Neural cell (in vitro differentiated cells): ENCODE measurements at regions not wholly inside any gene's neighbourhood (a gene's known extent, or its start where the extent isn't known, plus 50 kb on each side); places are given as distances from the start of the nearest gene placed in this dataset.

Experiments used
- H2AFZ ChIP-seq: fragments of 200-600, 300-800 bp; sonication (generic), shearing (Covaris generic); 2 replicates; pipeline ENCODE4 v1.6.0; 2014; ENCODE audit warnings: low read depth, mild to moderate bottlenecking, antibody characterized with exemption, low read length, moderate library complexity
- H3F3A ChIP-seq: fragments of 200-600 bp; shearing (Covaris generic); 2 replicates; pipeline ENCODE4 v1.6.1; 2016; ENCODE audit warnings: mild to moderate bottlenecking, moderate library complexity, mixed read lengths, antibody characterized with exemption, low read length; ENCODE audit not compliant: insufficient read depth, poor library complexity, severe bottlenecking
- H3K27ac ChIP-seq: fragments of 200-600, 300-800 bp; sonication (generic), shearing (Covaris generic); 2 replicates; pipeline ENCODE4 v1.5.1; 2014; ENCODE audit warnings: mild to moderate bottlenecking, low read length, moderate library complexity
- H3K27me3 ChIP-seq: fragments of 300-800, 200-600 bp; sonication (generic), shearing (Covaris generic); 2 replicates; pipeline ENCODE4 v1.6.0; 2014; ENCODE audit warnings: mild to moderate bottlenecking, low read depth, low read length, moderate library complexity; ENCODE audit not compliant: insufficient read depth
- H3K36me3 ChIP-seq: fragments of 300-800, 200-600 bp; sonication (generic), shearing (Covaris generic); 2 replicates; pipeline ENCODE4 v1.5.1; 2014; ENCODE audit warnings: mild to moderate bottlenecking, antibody characterized with exemption, low read length, moderate library complexity; ENCODE audit not compliant: insufficient read depth
- H3K4me2 ChIP-seq: fragments of 300-800, 200-600 bp; sonication (generic), shearing (Covaris generic); 2 replicates; pipeline ENCODE4 v1.6.0; 2014; ENCODE audit warnings: mild to moderate bottlenecking, low read length
- H3K4me3 ChIP-seq: fragments of 300-800, 200-600 bp; sonication (generic), shearing (Covaris generic); 2 replicates; pipeline ENCODE4 v1.5.1; 2014; ENCODE audit warnings: mild to moderate bottlenecking, low read length, moderate library complexity
- H3K79me2 ChIP-seq: fragments of 200-600 bp; shearing (Covaris generic); replicated peaks from 2 replicates; pipeline ENCODE4 v1.6.0; 2014; ENCODE audit warnings: mild to moderate bottlenecking, low read length, moderate library complexity; ENCODE audit not compliant: insufficient read depth
- H3K9ac ChIP-seq: fragments of 300-800, 200-600 bp; sonication (generic), shearing (Covaris generic); 2 replicates; pipeline ENCODE4 v1.6.1; 2016; ENCODE audit warnings: mild to moderate bottlenecking, low read length, mixed read lengths
- H3K9me2 ChIP-seq: fragments of 200-600 bp; shearing (Covaris generic); 2 replicates; pipeline ENCODE4 v1.6.1; 2016; ENCODE audit warnings: mild to moderate bottlenecking, low read length, mixed read lengths; ENCODE audit not compliant: insufficient read depth
- H3K9me3 ChIP-seq: fragments of 200-600, 300-800 bp; sonication (generic), shearing (Covaris generic); 2 replicates; pipeline ENCODE4 v1.6.1; 2016; ENCODE audit warnings: mild to moderate bottlenecking, mixed run types, low read length, moderate library complexity, mixed read lengths
- H4K20me1 ChIP-seq: fragments of 200-600 bp; shearing (Covaris generic); 2 replicates; pipeline ENCODE4 v1.6.1; 2016; ENCODE audit warnings: mild to moderate bottlenecking, mixed run types; ENCODE audit not compliant: insufficient read depth
- EP300 ChIP-seq: fragments of 450-650 bp; conservative IDR thresholded peaks from 2 replicates; pipeline ENCODE4 v1.6.1; 2014; ENCODE audit warnings: antibody characterized with exemption, mild to moderate bottlenecking, moderate library complexity; ENCODE audit not compliant: poor library complexity, severe bottlenecking
- EZH2 ChIP-seq: fragments of 200-600, 300-800 bp; shearing (Covaris generic), sonication (generic); IDR thresholded peaks from 2 replicates; pipeline ENCODE4 v1.6.1; 2014; ENCODE audit warnings: antibody characterized with exemption, low read length, borderline replicate concordance, mild to moderate bottlenecking; ENCODE audit not compliant: insufficient read depth, poor library complexity, severe bottlenecking
- MXI1 ChIP-seq: fragments of 450-650 bp; conservative IDR thresholded peaks from 2 replicates; pipeline ENCODE4 v1.6.1; 2014; ENCODE audit warnings: antibody characterized with exemption, mild to moderate bottlenecking; ENCODE audit not compliant: poor library complexity, severe bottlenecking
- POLR2AphosphoS5 ChIP-seq: IDR thresholded peaks from 2 replicates; pipeline ENCODE4 v1.6.1; 2012
- RAD21 ChIP-seq: fragments of 450-650 bp; conservative IDR thresholded peaks from 2 replicates; pipeline ENCODE4 v1.6.1; 2014; ENCODE audit warnings: antibody characterized with exemption, mild to moderate bottlenecking, moderate library complexity
- SMC3 ChIP-seq: fragments of 450-650 bp; conservative IDR thresholded peaks from 2 replicates; pipeline ENCODE4 v1.6.1; 2014; ENCODE audit warnings: antibody characterized with exemption, mild to moderate bottlenecking, moderate library complexity; ENCODE audit not compliant: poor library complexity
- TAF1 ChIP-seq: IDR thresholded peaks from 2 replicates; pipeline ENCODE4 v1.6.1; 2012; ENCODE audit warnings: low read depth
- TF ChIP-seq, protein P1 (sequence below): fragments of 450-650 bp; IDR thresholded peaks from 2 replicates; pipeline ENCODE4 v1.5.1; 2014; ENCODE audit warnings: antibody characterized with exemption, mild to moderate bottlenecking, moderate library complexity; ENCODE audit not compliant: poor library complexity, severe bottlenecking
- TF ChIP-seq, protein P2 (sequence below): IDR thresholded peaks from 2 replicates; pipeline ENCODE4 v1.6.1; 2012; ENCODE audit warnings: borderline replicate concordance

DNA sequence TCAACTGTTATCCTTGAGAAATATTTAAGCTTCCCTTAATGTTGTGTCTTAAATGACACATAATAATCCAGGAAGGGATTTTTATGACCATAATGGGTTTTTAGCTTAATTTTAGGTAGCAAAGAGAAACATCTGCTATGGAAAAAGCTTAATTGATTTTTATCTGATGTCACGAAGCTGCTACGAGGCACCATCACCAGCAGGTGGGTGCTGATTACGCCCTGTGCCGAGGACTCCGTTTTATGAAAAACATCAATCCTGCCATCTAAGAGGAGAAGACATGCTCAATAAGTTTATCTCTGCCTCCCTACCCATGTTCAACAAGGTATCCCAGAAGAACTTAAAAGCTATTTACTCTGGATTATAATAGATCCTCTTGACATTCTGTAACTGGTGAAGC, 280.6 kb upstream of the ZFP42 start:
- no peak overlapping the region for H2AFZ ChIP-seq
- H3K4me2 ChIP-seq, result no peak overlapping the region
- no peaks in the 10 kb centered on the region for H3K27me3 ChIP-seq
- TF ChIP-seq TAF1 (no peak), EP300 (no peak), EZH2 (no peak)
- H3K79me2 ChIP-seq, result no peaks in the 10 kb centered on the region
- H3K27ac ChIP-seq, result no peak overlapping the region
- no peaks in the 10 kb centered on the region for H4K20me1 ChIP-seq
- no peaks in the 10 kb centered on the region for H3K36me3 ChIP-seq
- no peak overlapping the region for H3K4me3 ChIP-seq
- H3K9me2 ChIP-seq, result no peaks in the 10 kb centered on the region
- no peak overlapping the region for H3K9ac ChIP-seq
- H3K9me3 ChIP-seq, result no peaks in the 10 kb centered on the region
- no peaks in the 10 kb centered on the region for H3F3A ChIP-seq

DNA sequence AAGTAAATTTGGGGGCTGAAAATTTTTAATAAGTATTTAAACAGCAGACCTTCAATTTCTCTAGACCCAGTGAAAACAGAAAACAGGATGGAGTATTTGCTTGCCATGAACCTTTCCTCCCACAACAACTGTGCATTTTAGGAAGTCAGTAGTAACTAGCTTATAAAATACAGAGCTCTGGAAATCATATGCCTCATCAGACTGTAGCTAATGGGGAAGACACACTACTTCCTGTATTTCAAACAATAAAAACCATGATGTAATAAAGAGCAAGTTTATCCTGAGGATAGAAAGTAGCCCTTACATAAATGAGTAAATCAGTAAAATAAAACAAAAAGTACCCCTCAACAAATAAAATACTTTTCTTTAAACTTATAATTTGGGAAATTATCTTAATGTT, 280.1 kb upstream of the ZFP42 start:
- Histone ChIP-seq H3K4me3 (no peak overlapping the region), H3K9ac (no peak overlapping the region), H3F3A (no peaks in the 10 kb centered on the region), H3K36me3 (no peaks in the 10 kb centered on the region), H3K79me2 (no peaks in the 10 kb centered on the region), H3K9me2 (no peaks in the 10 kb centered on the region), H3K9me3 (no peaks in the 10 kb centered on the region), H4K20me1 (no peaks in the 10 kb centered on the region), H3K27ac (no peak overlapping the region), H2AFZ (no peak overlapping the region), H3K4me2 (no peak overlapping the region), H3K27me3 (no peaks in the 10 kb centered on the region)
- TF ChIP-seq MXI1 (no peak), TAF1 (no peak), POLR2AphosphoS5 (no peak), SMC3 (no peak), EZH2 (no peak), RAD21 (no peak), EP300 (no peak)
- TF ChIP-seq, protein P1, sequence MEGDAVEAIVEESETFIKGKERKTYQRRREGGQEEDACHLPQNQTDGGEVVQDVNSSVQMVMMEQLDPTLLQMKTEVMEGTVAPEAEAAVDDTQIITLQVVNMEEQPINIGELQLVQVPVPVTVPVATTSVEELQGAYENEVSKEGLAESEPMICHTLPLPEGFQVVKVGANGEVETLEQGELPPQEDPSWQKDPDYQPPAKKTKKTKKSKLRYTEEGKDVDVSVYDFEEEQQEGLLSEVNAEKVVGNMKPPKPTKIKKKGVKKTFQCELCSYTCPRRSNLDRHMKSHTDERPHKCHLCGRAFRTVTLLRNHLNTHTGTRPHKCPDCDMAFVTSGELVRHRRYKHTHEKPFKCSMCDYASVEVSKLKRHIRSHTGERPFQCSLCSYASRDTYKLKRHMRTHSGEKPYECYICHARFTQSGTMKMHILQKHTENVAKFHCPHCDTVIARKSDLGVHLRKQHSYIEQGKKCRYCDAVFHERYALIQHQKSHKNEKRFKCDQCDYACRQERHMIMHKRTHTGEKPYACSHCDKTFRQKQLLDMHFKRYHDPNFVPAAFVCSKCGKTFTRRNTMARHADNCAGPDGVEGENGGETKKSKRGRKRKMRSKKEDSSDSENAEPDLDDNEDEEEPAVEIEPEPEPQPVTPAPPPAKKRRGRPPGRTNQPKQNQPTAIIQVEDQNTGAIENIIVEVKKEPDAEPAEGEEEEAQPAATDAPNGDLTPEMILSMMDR, result no peak
- TF ChIP-seq, protein P2, sequence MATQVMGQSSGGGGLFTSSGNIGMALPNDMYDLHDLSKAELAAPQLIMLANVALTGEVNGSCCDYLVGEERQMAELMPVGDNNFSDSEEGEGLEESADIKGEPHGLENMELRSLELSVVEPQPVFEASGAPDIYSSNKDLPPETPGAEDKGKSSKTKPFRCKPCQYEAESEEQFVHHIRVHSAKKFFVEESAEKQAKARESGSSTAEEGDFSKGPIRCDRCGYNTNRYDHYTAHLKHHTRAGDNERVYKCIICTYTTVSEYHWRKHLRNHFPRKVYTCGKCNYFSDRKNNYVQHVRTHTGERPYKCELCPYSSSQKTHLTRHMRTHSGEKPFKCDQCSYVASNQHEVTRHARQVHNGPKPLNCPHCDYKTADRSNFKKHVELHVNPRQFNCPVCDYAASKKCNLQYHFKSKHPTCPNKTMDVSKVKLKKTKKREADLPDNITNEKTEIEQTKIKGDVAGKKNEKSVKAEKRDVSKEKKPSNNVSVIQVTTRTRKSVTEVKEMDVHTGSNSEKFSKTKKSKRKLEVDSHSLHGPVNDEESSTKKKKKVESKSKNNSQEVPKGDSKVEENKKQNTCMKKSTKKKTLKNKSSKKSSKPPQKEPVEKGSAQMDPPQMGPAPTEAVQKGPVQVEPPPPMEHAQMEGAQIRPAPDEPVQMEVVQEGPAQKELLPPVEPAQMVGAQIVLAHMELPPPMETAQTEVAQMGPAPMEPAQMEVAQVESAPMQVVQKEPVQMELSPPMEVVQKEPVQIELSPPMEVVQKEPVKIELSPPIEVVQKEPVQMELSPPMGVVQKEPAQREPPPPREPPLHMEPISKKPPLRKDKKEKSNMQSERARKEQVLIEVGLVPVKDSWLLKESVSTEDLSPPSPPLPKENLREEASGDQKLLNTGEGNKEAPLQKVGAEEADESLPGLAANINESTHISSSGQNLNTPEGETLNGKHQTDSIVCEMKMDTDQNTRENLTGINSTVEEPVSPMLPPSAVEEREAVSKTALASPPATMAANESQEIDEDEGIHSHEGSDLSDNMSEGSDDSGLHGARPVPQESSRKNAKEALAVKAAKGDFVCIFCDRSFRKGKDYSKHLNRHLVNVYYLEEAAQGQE, result no peak

DNA sequence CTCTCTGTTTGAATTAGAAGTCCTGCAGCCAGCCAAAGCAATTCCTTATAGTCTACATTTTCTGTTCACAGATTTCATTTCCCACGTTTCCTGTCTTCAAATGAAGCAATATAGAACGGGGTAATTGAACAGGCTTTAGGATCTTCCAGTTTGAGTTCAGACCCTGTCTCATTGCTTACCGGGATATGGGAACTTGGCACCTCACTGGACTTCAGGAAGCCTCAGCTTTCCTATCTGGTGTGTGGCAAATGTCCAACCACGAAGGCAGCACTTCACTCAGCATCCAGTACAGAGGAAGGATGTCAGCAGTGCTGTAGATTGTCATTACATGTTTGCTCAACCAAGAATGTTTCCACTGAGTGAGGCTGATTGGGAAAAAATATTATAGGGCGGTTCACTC, 271.1 kb upstream of the ZFP42 start:
- H3K27me3 ChIP-seq, result no peaks in the 10 kb centered on the region
- no peak overlapping the region for H3K4me2 ChIP-seq

More for the DNA sequence above, 271.1 kb upstream of the ZFP42 start:
- H4K20me1 ChIP-seq, result no peaks in the 10 kb centered on the region
- no peaks in the 10 kb centered on the region for H3K79me2 ChIP-seq
- no peak overlapping the region for H3K9ac ChIP-seq
- H3F3A ChIP-seq, result no peaks in the 10 kb centered on the region
- no peak for TF ChIP-seq TAF1
- TF ChIP-seq SMC3, result no peak
- TF ChIP-seq RAD21, result no peak
- TF ChIP-seq, protein P2, result no peak
- no peak for TF ChIP-seq EZH2
- TF ChIP-seq, protein P1, result no peak
- no peak for TF ChIP-seq EP300
- TF ChIP-seq MXI1, result no peak
- TF ChIP-seq POLR2AphosphoS5, result no peak
- no peak overlapping the region for H2AFZ ChIP-seq
- no peak overlapping the region for H3K4me3 ChIP-seq
- no peaks in the 10 kb centered on the region for H3K9me2 ChIP-seq
- no peaks in the 10 kb centered on the region for H3K9me3 ChIP-seq
- H3K36me3 ChIP-seq, result no peaks in the 10 kb centered on the region
- no peak overlapping the region for H3K27ac ChIP-seq
